Neural progenitor cell (in vitro differentiated cells): ENCODE measurements at regions not wholly inside any gene's neighbourhood (a gene's known extent, or its start where the extent isn't known, plus 50 kb on each side); places are given as distances from the start of the nearest gene placed in this dataset.

ENCODE experiments used
- CTCF ChIP-seq: fragments of 200-600 bp; sonication (generic); IDR thresholded peaks from 2 replicates; pipeline ENCODE4 v1.5.1; 2017; ENCODE audit warnings: antibody characterized with exemption, mild to moderate bottlenecking
- EZH2 ChIP-seq: fragments of 200-600 bp; sonication (generic); IDR thresholded peaks from 2 replicates; pipeline ENCODE4 v1.6.1; 2017; ENCODE audit warnings: antibody characterized with exemption, mild to moderate bottlenecking, moderate library complexity
- EZH2phosphoT487 ChIP-seq: fragments of 200-600 bp; sonication (generic); IDR thresholded peaks from 2 replicates; pipeline ENCODE4 v1.6.1; 2017; ENCODE audit warnings: antibody characterized with exemption

- no peak for TF ChIP-seq CTCF
- no peak for TF ChIP-seq EZH2phosphoT487
- no peak for TF ChIP-seq EZH2
These were observed 121.2 kb upstream of the ANKRD28 start for GRCh38 chr3:15918988-15919387.
